GM23338 (cell line): ENCODE measurements at regions not wholly inside any gene's neighbourhood (a gene's known extent, or its start where the extent isn't known, plus 50 kb on each side); places are given as distances from the start of the nearest gene placed in this dataset.

ENCODE experiments used
- ATAC-seq: fragments of 200-7000 bp; cut with Tn5 transposase; 3 replicates; pipeline ENCODE4 v1.9.1; 2020
- DNase-seq: peaks from one replicate; pipeline ENCODE4 v3.0.0-alpha.2; 2015; ENCODE audit warnings: low spot score
- H2AFZ ChIP-seq: fragments of 200-600 bp; sonication (generic); 2 replicates; pipeline ENCODE4 v1.8.0; 2016; ENCODE audit warnings: antibody characterized with exemption, mild to moderate bottlenecking, moderate library complexity
- H3F3A ChIP-seq: fragments of 200-600 bp; sonication (generic); replicated peaks from 2 replicates; pipeline ENCODE4 v1.8.0; 2017; ENCODE audit warnings: antibody characterized with exemption, mixed run types, low read depth
- H3K27ac ChIP-seq: fragments of 200-600 bp; sonication (generic); 2 replicates; pipeline ENCODE4 v1.6.1; 2016; ENCODE audit warnings: low read depth
- H3K27me3 ChIP-seq: fragments of 200-600 bp; sonication (generic); 2 replicates; pipeline ENCODE4 v1.8.0; 2016; ENCODE audit warnings: mild to moderate bottlenecking, mixed run types, moderate library complexity; ENCODE audit not compliant: insufficient read depth
- H3K36me3 ChIP-seq: fragments of 200-600 bp; sonication (generic); 2 replicates; pipeline ENCODE4 v1.8.0; 2016; ENCODE audit warnings: mild to moderate bottlenecking; ENCODE audit not compliant: insufficient read depth
- H3K4me1 ChIP-seq: fragments of 200-600 bp; sonication (generic); 2 replicates; pipeline ENCODE4 v1.8.0; 2016; ENCODE audit warnings: mild to moderate bottlenecking, moderate library complexity; ENCODE audit not compliant: insufficient read depth
- H3K4me2 ChIP-seq: fragments of 200-600 bp; sonication (generic); 2 replicates; pipeline ENCODE4 v1.7.1; 2017; ENCODE audit warnings: mixed run types
- H3K4me3 ChIP-seq: fragments of 200-600 bp; sonication (generic); 2 replicates; pipeline ENCODE4 v1.6.1; 2016; ENCODE audit warnings: mixed run types
- H3K79me2 ChIP-seq: fragments of 200-600 bp; sonication (generic); replicated peaks from 2 replicates; pipeline ENCODE4 v1.8.0; 2017; ENCODE audit warnings: mild to moderate bottlenecking; ENCODE audit not compliant: insufficient read depth
- H3K9me2 ChIP-seq: fragments of 200-600 bp; sonication (generic); 2 replicates; pipeline ENCODE4 v1.8.0; 2017; ENCODE audit not compliant: insufficient read depth
- H4K20me1 ChIP-seq: fragments of 200-600 bp; sonication (generic); replicated peaks from 2 replicates; pipeline ENCODE4 v1.8.0; 2017; ENCODE audit warnings: mild to moderate bottlenecking; ENCODE audit not compliant: insufficient read depth
- H3K27ac Mint-ChIP-seq: 2 replicates; pipeline ENCODE4 v1.8.0; 2020; ENCODE audit warnings: inconsistent platforms, mild to moderate bottlenecking, moderate library complexity, mixed read lengths
- H3K27me3 Mint-ChIP-seq: 3 replicates; pipeline ENCODE4 v1.8.0; 2022; ENCODE audit warnings: low read depth, mild to moderate bottlenecking, moderate library complexity, mixed read lengths, inconsistent platforms; ENCODE audit not compliant: insufficient read depth, poor library complexity
- H3K36me3 Mint-ChIP-seq: 3 replicates; pipeline ENCODE4 v1.8.0; 2021; ENCODE audit warnings: low read depth, mild to moderate bottlenecking, inconsistent platforms, moderate library complexity, mixed read lengths
- H3K4me1 Mint-ChIP-seq: 3 replicates; pipeline ENCODE4 v1.8.0; 2020; ENCODE audit warnings: mild to moderate bottlenecking, inconsistent platforms, mixed read lengths
- H3K4me3 Mint-ChIP-seq: 3 replicates; pipeline ENCODE4 v1.8.0; 2021; ENCODE audit warnings: moderate library complexity, mild to moderate bottlenecking, inconsistent platforms, mixed read lengths
- H3K9me3 Mint-ChIP-seq: 3 replicates; pipeline ENCODE4 v1.8.0; 2020; ENCODE audit warnings: moderate library complexity, mild to moderate bottlenecking, inconsistent platforms, mixed read lengths
- EZH2 ChIP-seq: fragments of 200-600 bp; sonication (generic); IDR thresholded peaks from one replicate; pipeline ENCODE4 v1.8.0; 2017; ENCODE audit warnings: antibody characterized with exemption, mild to moderate bottlenecking, low read depth; ENCODE audit not compliant: unreplicated experiment
- EZH2phosphoT487 ChIP-seq: fragments of 200-600 bp; sonication (generic); IDR thresholded peaks from one replicate; pipeline ENCODE4 v1.8.1; 2018; ENCODE audit warnings: antibody characterized with exemption; ENCODE audit not compliant: unreplicated experiment
- JUNB ChIP-seq: IDR thresholded peaks from one replicate; pipeline ENCODE4 v1.6.1; 2016; ENCODE audit warnings: antibody characterized with exemption; ENCODE audit not compliant: unreplicated experiment
- NANOG ChIP-seq: IDR thresholded peaks from 2 replicates; pipeline ENCODE4 v1.6.1; 2016; ENCODE audit warnings: antibody characterized with exemption, borderline replicate concordance
- POLR2AphosphoS5 ChIP-seq: IDR thresholded peaks from 2 replicates; pipeline ENCODE4 v1.6.1; 2016; ENCODE audit warnings: antibody characterized with exemption, low read depth
- STAT1 ChIP-seq: IDR thresholded peaks from one replicate; pipeline ENCODE4 v1.6.1; 2016; ENCODE audit warnings: antibody characterized with exemption; ENCODE audit not compliant: unreplicated experiment
- ZNF114 ChIP-seq: fragments of 250-450 bp; sonication (Bioruptor Pico); IDR thresholded peaks from 2 replicates; pipeline ENCODE4 v1.5.0; 2020; ENCODE audit warnings: mild to moderate bottlenecking, moderate library complexity
- ZNF331 ChIP-seq: fragments of 250-450 bp; sonication (Bioruptor Pico); IDR thresholded peaks from 2 replicates; pipeline ENCODE4 v1.5.0; 2020; ENCODE audit warnings: low read depth, mild to moderate bottlenecking, moderate library complexity
- TF ChIP-seq, protein P1 (sequence below), 2 experiments: fragments of 200-600 bp in 1 of 2; sonication (generic) in 1 of 2; conservative IDR thresholded peaks; 2 replicates each; pipeline versions ENCODE4 v1.5.1 to v1.6.1; 2016 to 2017; ENCODE audit warnings: antibody characterized with exemption in 2 of 2, low read depth in 2 of 2, mild to moderate bottlenecking in 2 of 2, moderate library complexity in 1 of 2
- TF ChIP-seq, protein P2 (sequence below): IDR thresholded peaks from 2 replicates; pipeline ENCODE4 v1.6.1; 2016; ENCODE audit warnings: antibody characterized with exemption
- TF ChIP-seq, protein P3 (sequence below): fragments of 250-450 bp; sonication (Bioruptor Pico); IDR thresholded peaks from 2 replicates; pipeline ENCODE4 v1.5.0; 2020; ENCODE audit warnings: mild to moderate bottlenecking, moderate library complexity

DNA sequence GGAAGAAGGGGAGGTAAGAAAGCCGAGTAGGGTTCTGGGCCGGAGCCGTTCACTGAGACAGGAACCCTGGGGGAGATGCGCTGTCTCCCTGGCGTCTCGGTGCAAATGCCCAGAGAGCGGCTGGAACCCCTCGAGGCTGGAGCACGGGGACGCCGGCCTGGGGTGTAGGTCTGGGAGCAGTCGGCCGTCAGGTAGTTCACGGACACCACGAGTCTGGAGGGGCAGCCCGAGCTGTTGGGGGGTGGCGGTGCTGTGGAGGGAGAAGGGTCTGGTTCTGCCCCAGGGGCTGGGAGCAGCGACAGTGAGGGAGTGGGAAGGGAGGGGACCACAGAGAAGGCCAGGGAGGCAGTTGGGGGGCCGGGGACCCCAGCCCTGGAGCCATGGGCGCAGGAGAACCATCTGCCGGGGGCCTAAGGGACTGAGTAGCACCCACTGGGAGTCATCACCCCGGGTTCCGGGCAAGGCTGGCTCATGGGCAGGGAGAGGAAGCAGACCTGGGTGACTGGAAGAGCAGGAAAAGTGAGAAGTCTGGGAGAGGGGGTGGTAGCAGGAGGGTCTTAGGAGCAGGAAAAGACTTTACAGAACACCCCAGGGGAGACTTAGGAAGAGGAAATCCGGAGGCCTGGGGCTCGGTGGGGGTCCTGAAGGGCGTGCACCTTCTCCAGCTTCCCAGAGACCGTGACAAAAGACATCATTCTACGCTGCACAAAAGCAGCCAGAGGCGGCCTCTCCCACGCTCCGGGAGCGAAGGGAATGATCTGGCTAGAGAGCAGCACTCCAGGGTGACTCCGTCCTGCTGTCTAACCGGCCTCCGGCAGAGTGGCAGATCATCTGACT lies 173.1 kb upstream of the SOX1 start (continued):
- TF ChIP-seq, protein P1, sequence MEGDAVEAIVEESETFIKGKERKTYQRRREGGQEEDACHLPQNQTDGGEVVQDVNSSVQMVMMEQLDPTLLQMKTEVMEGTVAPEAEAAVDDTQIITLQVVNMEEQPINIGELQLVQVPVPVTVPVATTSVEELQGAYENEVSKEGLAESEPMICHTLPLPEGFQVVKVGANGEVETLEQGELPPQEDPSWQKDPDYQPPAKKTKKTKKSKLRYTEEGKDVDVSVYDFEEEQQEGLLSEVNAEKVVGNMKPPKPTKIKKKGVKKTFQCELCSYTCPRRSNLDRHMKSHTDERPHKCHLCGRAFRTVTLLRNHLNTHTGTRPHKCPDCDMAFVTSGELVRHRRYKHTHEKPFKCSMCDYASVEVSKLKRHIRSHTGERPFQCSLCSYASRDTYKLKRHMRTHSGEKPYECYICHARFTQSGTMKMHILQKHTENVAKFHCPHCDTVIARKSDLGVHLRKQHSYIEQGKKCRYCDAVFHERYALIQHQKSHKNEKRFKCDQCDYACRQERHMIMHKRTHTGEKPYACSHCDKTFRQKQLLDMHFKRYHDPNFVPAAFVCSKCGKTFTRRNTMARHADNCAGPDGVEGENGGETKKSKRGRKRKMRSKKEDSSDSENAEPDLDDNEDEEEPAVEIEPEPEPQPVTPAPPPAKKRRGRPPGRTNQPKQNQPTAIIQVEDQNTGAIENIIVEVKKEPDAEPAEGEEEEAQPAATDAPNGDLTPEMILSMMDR (conservative IDR thresholded peaks at IDR 0.05; ENCODE audit: low read depth in 2 of 2), result no peak
- TF ChIP-seq ZNF331 (CRISPR knock-in tag) (no peak), STAT1 (no peak), POLR2AphosphoS5 (no peak), NANOG (no peak), EZH2 (no peak)
- TF ChIP-seq, protein P2, sequence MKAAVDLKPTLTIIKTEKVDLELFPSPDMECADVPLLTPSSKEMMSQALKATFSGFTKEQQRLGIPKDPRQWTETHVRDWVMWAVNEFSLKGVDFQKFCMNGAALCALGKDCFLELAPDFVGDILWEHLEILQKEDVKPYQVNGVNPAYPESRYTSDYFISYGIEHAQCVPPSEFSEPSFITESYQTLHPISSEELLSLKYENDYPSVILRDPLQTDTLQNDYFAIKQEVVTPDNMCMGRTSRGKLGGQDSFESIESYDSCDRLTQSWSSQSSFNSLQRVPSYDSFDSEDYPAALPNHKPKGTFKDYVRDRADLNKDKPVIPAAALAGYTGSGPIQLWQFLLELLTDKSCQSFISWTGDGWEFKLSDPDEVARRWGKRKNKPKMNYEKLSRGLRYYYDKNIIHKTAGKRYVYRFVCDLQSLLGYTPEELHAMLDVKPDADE, result no peak

DNA sequence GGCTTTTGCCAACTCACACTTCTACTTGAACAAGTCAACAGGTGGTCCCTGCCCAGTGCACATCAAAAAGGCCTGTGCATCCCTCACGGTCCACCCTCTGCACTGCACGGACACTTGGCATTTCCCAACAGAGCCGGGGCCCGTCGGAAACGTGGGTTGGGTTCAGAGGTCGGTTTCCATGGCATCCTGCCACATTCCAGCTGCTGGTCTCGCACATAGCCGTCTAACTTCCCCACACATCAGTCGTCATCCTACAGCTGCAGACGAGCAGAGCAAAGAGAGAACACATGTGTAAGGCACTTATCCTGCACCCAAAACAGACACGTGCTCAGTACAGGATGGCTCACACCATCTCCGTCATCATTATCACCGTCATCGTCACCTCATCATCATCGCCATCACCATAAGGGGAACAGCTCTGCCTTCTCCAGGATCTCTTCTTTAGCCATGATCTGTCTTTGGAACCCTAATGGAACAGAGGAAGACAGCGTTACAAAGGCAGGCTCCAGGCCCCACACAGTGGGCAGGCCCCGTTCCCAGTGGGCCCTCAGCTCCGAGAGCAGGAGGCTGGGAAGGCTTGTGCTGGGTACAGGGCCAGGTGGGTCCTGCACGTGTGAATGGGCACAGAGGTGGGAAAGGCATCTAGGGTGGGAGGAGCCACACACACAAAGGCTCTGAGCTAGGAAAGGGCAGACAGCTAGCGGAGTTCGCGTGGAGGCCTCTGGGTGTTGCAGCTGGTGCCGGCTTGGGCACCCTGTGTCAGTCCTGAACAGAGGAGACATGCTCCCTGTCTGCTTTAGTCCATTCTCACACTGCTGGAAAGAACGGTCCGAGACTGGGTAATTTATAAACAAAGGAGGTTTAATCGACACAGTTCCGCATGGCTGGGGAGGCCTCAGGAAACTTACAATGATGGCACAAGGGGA lies 170.8 kb upstream of the SOX1 start:
- Mint-ChIP-seq H3K27ac (no peak overlapping the region), H3K9me3 (no peaks in the 10 kb centered on the region), H3K4me1 (peaks cover 32% of the 10 kb centered on the region), H3K36me3 (no peaks in the 10 kb centered on the region), H3K4me3 (no peak overlapping the region), H3K27me3 (peaks cover 27% of the 10 kb centered on the region)
- Histone ChIP-seq H3K36me3 (no peaks in the 10 kb centered on the region), H2AFZ (no peak overlapping the region), H4K20me1 (no peaks in the 10 kb centered on the region), H3K4me2 (no peak overlapping the region), H3K9me2 (no peaks in the 10 kb centered on the region), H3K27me3 (peaks cover 31% of the 10 kb centered on the region), H3K27ac (no peak overlapping the region), H3F3A (peaks cover 7% of the 10 kb centered on the region; the same call in 1 of the 2 replicates), H3K79me2 (no peaks in the 10 kb centered on the region), H3K4me1 (peaks cover 18% of the 10 kb centered on the region), H3K4me3 (no peak overlapping the region)
- DNase-seq (no peak), ATAC-seq (no peak)
- TF ChIP-seq ZNF114 (CRISPR knock-in tag) (no peak), EZH2phosphoT487 (no peak), POLR2AphosphoS5 (no peak), JUNB (no peak), NANOG (no peak)
- TF ChIP-seq, protein P2, result no peak
- TF ChIP-seq, protein P3, sequence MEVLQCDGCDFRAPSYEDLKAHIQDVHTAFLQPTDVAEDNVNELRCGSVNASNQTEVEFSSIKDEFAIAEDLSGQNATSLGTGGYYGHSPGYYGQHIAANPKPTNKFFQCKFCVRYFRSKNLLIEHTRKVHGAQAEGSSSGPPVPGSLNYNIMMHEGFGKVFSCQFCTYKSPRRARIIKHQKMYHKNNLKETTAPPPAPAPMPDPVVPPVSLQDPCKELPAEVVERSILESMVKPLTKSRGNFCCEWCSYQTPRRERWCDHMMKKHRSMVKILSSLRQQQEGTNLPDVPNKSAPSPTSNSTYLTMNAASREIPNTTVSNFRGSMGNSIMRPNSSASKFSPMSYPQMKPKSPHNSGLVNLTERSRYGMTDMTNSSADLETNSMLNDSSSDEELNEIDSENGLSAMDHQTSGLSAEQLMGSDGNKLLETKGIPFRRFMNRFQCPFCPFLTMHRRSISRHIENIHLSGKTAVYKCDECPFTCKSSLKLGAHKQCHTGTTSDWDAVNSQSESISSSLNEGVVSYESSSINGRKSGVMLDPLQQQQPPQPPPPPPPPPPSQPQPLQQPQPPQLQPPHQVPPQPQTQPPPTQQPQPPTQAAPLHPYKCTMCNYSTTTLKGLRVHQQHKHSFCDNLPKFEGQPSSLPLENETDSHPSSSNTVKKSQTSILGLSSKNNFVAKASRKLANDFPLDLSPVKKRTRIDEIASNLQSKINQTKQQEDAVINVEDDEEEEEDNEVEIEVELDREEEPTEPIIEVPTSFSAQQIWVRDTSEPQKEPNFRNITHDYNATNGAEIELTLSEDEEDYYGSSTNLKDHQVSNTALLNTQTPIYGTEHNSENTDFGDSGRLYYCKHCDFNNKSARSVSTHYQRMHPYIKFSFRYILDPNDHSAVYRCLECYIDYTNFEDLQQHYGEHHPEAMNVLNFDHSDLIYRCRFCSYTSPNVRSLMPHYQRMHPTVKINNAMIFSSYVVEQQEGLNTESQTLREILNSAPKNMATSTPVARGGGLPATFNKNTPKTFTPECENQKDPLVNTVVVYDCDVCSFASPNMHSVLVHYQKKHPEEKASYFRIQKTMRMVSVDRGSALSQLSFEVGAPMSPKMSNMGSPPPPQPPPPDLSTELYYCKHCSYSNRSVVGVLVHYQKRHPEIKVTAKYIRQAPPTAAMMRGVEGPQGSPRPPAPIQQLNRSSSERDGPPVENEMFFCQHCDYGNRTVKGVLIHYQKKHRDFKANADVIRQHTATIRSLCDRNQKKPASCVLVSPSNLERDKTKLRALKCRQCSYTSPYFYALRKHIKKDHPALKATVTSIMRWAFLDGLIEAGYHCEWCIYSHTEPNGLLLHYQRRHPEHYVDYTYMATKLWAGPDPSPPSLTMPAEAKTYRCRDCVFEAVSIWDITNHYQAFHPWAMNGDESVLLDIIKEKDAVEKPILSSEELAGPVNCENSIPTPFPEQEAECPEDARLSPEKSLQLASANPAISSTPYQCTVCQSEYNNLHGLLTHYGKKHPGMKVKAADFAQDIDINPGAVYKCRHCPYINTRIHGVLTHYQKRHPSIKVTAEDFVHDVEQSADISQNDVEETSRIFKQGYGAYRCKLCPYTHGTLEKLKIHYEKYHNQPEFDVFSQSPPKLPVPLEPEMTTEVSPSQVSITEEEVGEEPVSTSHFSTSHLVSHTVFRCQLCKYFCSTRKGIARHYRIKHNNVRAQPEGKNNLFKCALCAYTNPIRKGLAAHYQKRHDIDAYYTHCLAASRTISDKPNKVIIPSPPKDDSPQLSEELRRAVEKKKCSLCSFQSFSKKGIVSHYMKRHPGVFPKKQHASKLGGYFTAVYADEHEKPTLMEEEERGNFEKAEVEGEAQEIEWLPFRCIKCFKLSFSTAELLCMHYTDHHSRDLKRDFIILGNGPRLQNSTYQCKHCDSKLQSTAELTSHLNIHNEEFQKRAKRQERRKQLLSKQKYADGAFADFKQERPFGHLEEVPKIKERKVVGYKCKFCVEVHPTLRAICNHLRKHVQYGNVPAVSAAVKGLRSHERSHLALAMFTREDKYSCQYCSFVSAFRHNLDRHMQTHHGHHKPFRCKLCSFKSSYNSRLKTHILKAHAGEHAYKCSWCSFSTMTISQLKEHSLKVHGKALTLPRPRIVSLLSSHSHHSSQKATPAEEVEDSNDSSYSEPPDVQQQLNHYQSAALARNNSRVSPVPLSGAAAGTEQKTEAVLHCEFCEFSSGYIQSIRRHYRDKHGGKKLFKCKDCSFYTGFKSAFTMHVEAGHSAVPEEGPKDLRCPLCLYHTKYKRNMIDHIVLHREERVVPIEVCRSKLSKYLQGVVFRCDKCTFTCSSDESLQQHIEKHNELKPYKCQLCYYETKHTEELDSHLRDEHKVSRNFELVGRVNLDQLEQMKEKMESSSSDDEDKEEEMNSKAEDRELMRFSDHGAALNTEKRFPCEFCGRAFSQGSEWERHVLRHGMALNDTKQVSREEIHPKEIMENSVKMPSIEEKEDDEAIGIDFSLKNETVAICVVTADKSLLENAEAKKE (CRISPR knock-in tag), result no peak
